Activated effector memory CD4-positive, alpha-beta T cell treated with anti-CD3 and anti-CD28 coated beads, Interleukin-2, amount 50 U/mL, for 16 hours (primary cell): ENCODE measurements at regions not wholly inside any gene's neighbourhood (a gene's known extent, or its start where the extent isn't known, plus 50 kb on each side); places are given as distances from the start of the nearest gene placed in this dataset.
A peak's percentile ranks its signal among the peaks of the same experiment; 100 is the strongest.

Source experiments
- DNase-seq: peaks from one replicate; pipeline ENCODE4 v3.0.0-alpha.2; 2020

DNA sequence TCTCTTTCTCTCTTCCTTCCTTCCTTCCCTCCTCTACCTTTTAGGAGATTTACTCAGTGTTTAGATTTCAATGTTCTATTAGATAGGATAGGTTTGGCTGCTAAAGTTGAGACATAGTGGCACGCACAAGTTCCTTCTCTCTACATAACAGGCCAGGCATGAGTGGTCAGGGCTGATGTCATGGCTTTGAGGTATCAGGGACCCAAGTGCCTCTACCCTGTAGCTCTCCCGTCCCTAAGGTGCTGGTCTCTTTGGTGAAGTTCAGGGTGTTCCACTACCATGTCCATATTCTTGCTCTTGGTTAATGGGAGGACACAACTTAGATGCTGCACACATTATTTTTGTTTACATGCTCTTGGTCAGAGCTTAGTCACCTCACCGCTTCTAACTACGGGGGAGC is 245.3 kb downstream of the QKI start:
- DNase-seq = no peak

GRCh38 chr6:163655217-163656121 is 241.0 kb downstream of the QKI start:
- DNase-seq = no peak

DNA sequence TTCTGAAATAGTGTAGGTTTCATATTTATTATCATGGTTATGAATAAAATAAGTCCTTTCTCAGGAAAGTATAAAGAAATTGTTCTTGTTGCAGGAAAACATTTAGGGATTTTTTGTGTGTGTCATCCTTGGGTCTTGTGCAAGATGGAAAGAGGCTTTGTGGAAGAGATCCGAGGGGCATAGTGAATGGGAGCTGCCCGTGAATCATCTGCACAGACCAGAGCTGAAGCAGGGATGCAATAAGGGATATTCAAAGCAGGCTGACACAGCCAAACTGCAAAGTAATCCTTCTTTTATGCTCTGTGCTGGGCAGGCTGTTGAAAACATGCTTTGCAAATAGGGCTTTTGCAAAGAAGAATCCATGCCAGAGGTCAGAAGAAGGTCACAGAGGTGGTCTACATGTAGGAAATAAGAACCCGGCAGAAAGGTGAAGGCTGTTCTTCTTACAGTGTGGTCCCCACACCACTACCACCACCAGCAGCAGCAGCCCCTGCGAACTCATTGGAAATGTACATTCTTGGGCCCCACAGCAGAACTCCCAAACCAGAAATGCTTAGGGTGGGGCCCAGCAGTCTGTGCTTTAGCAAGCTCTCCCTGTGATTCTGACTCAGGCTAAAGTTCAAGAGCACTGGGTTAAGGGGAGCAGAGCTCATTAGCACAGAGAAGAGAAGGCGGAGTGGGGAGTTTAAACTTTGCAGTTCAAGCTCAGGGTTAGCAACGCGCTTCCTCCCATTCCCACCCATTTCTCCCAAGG is 237.6 kb downstream of the QKI start:
- DNase-seq = no peak

- DNase-seq = no peak
Observed at GRCh38 chr6:163651426-163651825, 236.9 kb downstream of the QKI start.

GRCh38 chr6:163648868-163649267 is 234.3 kb downstream of the QKI start:
- DNase-seq = no peak

- DNase-seq = no peak
Observed at GRCh38 chr6:163647624-163648023, 233.1 kb downstream of the QKI start.

- no peak for DNase-seq
Observed at GRCh38 chr6:163646866-163647265, 232.3 kb downstream of the QKI start.

GRCh38 chr6:163646133-163646532 is 231.6 kb downstream of the QKI start:
- DNase-seq = no peak

- no peak for DNase-seq
Observed at GRCh38 chr6:163645560-163645959, 231.0 kb downstream of the QKI start.

GRCh38 chr6:163643866-163644265 is 229.3 kb downstream of the QKI start:
- no peak for DNase-seq

- no peak for DNase-seq
Observed at GRCh38 chr6:163641706-163642105, 227.2 kb downstream of the QKI start.

GRCh38 chr6:163640641-163641040 is 226.1 kb downstream of the QKI start:
- no peak for DNase-seq

GRCh38 chr6:163637524-163637923 is 223.0 kb downstream of the QKI start:
- DNase-seq = no peak

DNA sequence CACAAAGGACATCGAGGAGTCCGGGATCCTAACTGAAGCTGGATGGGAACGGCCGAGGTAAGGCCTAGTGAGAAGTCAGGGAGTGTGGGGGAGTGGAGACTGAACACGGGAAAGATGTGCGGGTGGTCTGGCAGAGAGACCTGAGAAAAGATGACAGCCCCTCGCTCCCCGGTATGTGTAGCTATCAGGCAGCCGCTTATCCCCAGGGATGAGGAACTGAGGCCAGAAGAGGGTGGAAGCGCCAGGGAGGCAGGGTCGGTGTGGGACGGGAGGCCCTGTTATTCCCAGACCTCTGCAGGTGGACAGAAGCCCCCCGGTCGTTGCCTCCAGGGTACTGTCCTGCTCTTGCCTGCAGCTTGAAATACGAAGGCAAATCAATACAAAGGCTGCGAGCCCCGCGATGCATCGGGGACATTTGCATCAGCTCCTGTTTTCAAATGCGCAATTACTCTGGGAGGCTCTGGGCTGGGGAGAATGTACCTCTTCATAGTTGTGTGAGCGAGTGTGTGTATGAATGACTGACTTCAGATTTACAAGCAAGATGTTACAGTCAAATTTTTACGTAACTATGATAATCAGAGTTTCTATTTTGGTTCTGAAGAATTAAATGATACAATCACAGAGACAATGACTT is 221.3 kb downstream of the QKI start:
- DNase-seq = no peak

- no peak for DNase-seq
Observed at GRCh38 chr6:163635315-163635714, 220.8 kb downstream of the QKI start.

DNA sequence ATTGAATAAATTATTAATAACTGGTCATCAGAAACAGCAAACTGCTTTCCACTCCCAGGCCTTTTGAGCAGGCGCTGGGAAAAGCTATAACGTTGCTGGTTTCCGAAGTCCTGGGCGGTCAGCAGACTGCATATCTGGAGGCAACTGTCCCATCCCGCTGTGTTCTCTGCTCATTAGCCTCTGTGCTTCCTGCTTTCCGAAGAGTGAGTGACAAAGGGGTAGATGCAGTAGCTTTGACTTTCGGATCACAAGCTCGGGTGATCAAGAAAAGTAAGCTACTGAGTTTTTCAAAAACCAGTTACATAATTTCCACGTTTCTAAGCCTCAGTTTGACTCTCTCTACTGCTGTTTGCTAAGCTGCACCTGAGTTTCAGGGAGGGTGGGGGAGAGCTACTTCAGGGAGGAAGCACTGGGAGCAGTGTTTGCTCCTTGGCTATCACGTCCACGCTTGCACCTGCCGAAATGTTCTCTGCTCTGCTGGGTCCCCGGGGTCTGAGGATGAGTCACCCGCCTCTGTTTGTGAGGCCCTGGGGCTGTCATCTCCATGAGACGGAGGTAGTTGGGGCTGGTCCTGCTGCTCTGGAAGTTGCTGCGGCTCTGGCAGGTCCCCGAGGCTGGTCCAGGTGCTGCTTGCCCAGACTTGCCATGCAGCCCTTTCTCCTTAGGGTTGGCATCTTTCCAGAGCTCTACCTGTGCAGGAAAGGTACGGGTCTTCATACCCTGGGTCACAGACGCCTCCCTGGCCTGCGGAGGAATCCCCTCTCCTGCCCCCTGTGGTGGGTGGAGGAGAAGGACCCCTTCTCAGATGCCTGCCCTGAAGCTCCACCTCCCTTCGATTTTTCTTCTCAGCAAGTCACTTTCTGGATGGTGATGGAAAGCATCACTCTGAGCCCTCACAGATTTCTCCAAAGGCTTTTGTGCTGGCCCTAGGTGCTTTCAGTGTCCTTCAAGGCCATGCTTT is 220.0 kb downstream of the QKI start:
- DNase-seq = no peak

GRCh38 chr6:163630991-163631390 is 216.5 kb downstream of the QKI start:
- DNase-seq = peak; percentile 25

GRCh38 chr6:163630572-163630971 is 216.1 kb downstream of the QKI start:
- DNase-seq = peak; percentile 47

GRCh38 chr6:163630096-163630495 is 215.6 kb downstream of the QKI start:
- DNase-seq = peak; percentile 54
